Neural cell (in vitro differentiated cells): ENCODE measurements at regions not wholly inside any gene's neighbourhood (a gene's known extent, or its start where the extent isn't known, plus 50 kb on each side); places are given as distances from the start of the nearest gene placed in this dataset.

ENCODE experiments used
- EP300 ChIP-seq: fragments of 450-650 bp; conservative IDR thresholded peaks from 2 replicates; pipeline ENCODE4 v1.6.1; 2014; ENCODE audit warnings: antibody characterized with exemption, mild to moderate bottlenecking, moderate library complexity; ENCODE audit not compliant: poor library complexity, severe bottlenecking
- EZH2 ChIP-seq: fragments of 200-600, 300-800 bp; shearing (Covaris generic), sonication (generic); IDR thresholded peaks from 2 replicates; pipeline ENCODE4 v1.6.1; 2014; ENCODE audit warnings: antibody characterized with exemption, low read length, borderline replicate concordance, mild to moderate bottlenecking; ENCODE audit not compliant: insufficient read depth, poor library complexity, severe bottlenecking
- MXI1 ChIP-seq: fragments of 450-650 bp; conservative IDR thresholded peaks from 2 replicates; pipeline ENCODE4 v1.6.1; 2014; ENCODE audit warnings: antibody characterized with exemption, mild to moderate bottlenecking; ENCODE audit not compliant: poor library complexity, severe bottlenecking
- POLR2AphosphoS5 ChIP-seq: IDR thresholded peaks from 2 replicates; pipeline ENCODE4 v1.6.1; 2012
- RAD21 ChIP-seq: fragments of 450-650 bp; conservative IDR thresholded peaks from 2 replicates; pipeline ENCODE4 v1.6.1; 2014; ENCODE audit warnings: antibody characterized with exemption, mild to moderate bottlenecking, moderate library complexity
- REST ChIP-seq: IDR thresholded peaks from 2 replicates; pipeline ENCODE4 v1.6.1; 2012; ENCODE audit warnings: borderline replicate concordance
- SMC3 ChIP-seq: fragments of 450-650 bp; conservative IDR thresholded peaks from 2 replicates; pipeline ENCODE4 v1.6.1; 2014; ENCODE audit warnings: antibody characterized with exemption, mild to moderate bottlenecking, moderate library complexity; ENCODE audit not compliant: poor library complexity
- TAF1 ChIP-seq: IDR thresholded peaks from 2 replicates; pipeline ENCODE4 v1.6.1; 2012; ENCODE audit warnings: low read depth
- TF ChIP-seq, protein P1 (sequence below): fragments of 450-650 bp; IDR thresholded peaks from 2 replicates; pipeline ENCODE4 v1.5.1; 2014; ENCODE audit warnings: antibody characterized with exemption, mild to moderate bottlenecking, moderate library complexity; ENCODE audit not compliant: poor library complexity, severe bottlenecking

DNA sequence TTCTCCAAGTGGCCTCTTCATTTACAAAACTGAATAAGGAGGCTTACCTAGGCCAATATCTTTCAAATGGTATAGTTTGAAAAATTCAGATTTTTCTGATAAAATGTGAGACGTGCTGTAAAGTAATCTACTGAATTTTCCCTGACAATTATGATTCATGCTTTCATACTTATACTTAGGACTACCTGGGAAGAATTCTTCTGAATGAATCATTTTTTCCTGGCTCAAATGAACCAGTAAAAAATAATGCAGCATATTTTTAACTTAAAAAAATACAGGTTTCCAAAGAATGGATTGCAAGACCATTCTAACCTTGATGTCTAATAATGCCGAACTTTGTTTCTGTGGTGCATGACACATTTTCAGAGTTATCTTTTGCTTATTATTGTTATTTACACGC is 375.4 kb downstream of the ZNF674 start:
- TF ChIP-seq, protein P1, sequence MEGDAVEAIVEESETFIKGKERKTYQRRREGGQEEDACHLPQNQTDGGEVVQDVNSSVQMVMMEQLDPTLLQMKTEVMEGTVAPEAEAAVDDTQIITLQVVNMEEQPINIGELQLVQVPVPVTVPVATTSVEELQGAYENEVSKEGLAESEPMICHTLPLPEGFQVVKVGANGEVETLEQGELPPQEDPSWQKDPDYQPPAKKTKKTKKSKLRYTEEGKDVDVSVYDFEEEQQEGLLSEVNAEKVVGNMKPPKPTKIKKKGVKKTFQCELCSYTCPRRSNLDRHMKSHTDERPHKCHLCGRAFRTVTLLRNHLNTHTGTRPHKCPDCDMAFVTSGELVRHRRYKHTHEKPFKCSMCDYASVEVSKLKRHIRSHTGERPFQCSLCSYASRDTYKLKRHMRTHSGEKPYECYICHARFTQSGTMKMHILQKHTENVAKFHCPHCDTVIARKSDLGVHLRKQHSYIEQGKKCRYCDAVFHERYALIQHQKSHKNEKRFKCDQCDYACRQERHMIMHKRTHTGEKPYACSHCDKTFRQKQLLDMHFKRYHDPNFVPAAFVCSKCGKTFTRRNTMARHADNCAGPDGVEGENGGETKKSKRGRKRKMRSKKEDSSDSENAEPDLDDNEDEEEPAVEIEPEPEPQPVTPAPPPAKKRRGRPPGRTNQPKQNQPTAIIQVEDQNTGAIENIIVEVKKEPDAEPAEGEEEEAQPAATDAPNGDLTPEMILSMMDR: no peak
- TF ChIP-seq REST: no peak
- no peak for TF ChIP-seq SMC3
- TF ChIP-seq EZH2: no peak
- no peak for TF ChIP-seq TAF1
- TF ChIP-seq MXI1: no peak
- TF ChIP-seq POLR2AphosphoS5: no peak
- TF ChIP-seq EP300: no peak
- no peak for TF ChIP-seq RAD21
